PC-3 (cell line): ENCODE measurements at regions not wholly inside any gene's neighbourhood (a gene's known extent, or its start where the extent isn't known, plus 50 kb on each side); places are given as distances from the start of the nearest gene placed in this dataset.

Experiments
- ATAC-seq: fragments of 200-7000 bp; cut with Tn5 transposase; 2 replicates; pipeline ENCODE4 v1.9.1; 2020; ENCODE audit warnings: mild to moderate bottlenecking, moderate library complexity
- BruUV-seq: library from RNA; stranded (reverse); fragments of 400-500 nt; replicated peaks from 2 replicates; lab custom pipeline; 2021; lab: Mats Ljungman, UMichigan
- CTCF ChIA-PET: fragments of 300-600 bp; sonication (Branson Sonifier 250); formaldehyde crosslinking; loops from one replicate; lab custom pipeline; 2022; ENCODE audit warnings: antibody characterized with exemption; lab: Charles Lee
- POLR2A ChIA-PET: fragments of 300-600 bp; sonication (Branson Sonifier 250); formaldehyde crosslinking; loops from one replicate; lab custom pipeline; 2022; ENCODE audit warnings: antibody characterized with exemption; ENCODE audit not compliant: unreplicated experiment; lab: Charles Lee
- DNase-seq: peaks from one replicate; pipeline ENCODE4 v3.0.0-alpha.2; 2015
- H2AFZ ChIP-seq: fragments of 300-600 bp; sonication (generic); 2 replicates; pipeline ENCODE4 v1.6.0; 2016; ENCODE audit warnings: antibody characterized with exemption, low read length
- H3F3A ChIP-seq: fragments of 300-600 bp; sonication (generic); one replicate; pipeline ENCODE4 v1.6.0; 2017; ENCODE audit warnings: antibody characterized with exemption, low read length, control low read depth, mild to moderate bottlenecking; ENCODE audit not compliant: unreplicated experiment
- H3K27ac ChIP-seq: fragments of 300-600 bp; sonication (generic); 2 replicates; pipeline ENCODE4 v1.5.1; 2016; ENCODE audit warnings: mild to moderate bottlenecking, low read length
- H3K27me3 ChIP-seq: fragments of 300-600 bp; sonication (generic); 2 replicates; pipeline ENCODE4 v1.6.1; 2016; ENCODE audit warnings: low read length, mixed read lengths
- H3K36me3 ChIP-seq: fragments of 300-600 bp; sonication (generic); 2 replicates; pipeline ENCODE4 v1.6.1; 2016; ENCODE audit warnings: low read depth, mixed run types, low read length, mixed read lengths
- H3K4me1 ChIP-seq: fragments of 300-600 bp; sonication (generic); 2 replicates; pipeline ENCODE4 v1.5.1; 2016; ENCODE audit warnings: low read length; ENCODE audit not compliant: insufficient read depth
- H3K4me2 ChIP-seq: fragments of 300-600 bp; sonication (generic); 2 replicates; pipeline ENCODE4 v1.6.0; 2016; ENCODE audit warnings: low read length
- H3K4me3 ChIP-seq: fragments of 300-600 bp; sonication (generic); 2 replicates; pipeline ENCODE4 v1.5.1; 2016; ENCODE audit warnings: mild to moderate bottlenecking, low read length, mixed read lengths
- H3K79me2 ChIP-seq: fragments of 300-600 bp; sonication (generic); 2 replicates; pipeline ENCODE4 v1.6.1; 2017; ENCODE audit warnings: low read length, mixed read lengths
- H3K9ac ChIP-seq: fragments of 300-600 bp; sonication (generic); 2 replicates; pipeline ENCODE4 v1.6.0; 2016; ENCODE audit warnings: mild to moderate bottlenecking, low read length
- H3K9me2 ChIP-seq: fragments of 300-600 bp; sonication (generic); replicated peaks from 2 replicates; pipeline ENCODE4 v1.6.1; 2016; ENCODE audit warnings: mixed run types, low read length, mixed read lengths
- H3K9me3 ChIP-seq: fragments of 300-600 bp; sonication (generic); 2 replicates; pipeline ENCODE4 v1.6.1; 2016; ENCODE audit warnings: low read length, mixed read lengths
- H4K20me1 ChIP-seq: fragments of 300-600 bp; sonication (generic); 2 replicates; pipeline ENCODE4 v1.6.1; 2016; ENCODE audit warnings: low read length, mixed read lengths
- CTCF ChIP-seq: fragments of 300-600 bp; sonication (generic); conservative IDR thresholded peaks from 2 replicates; pipeline ENCODE4 v1.5.1; 2017; ENCODE audit warnings: antibody characterized with exemption, low read depth, mild to moderate bottlenecking, low read length
- EZH2 ChIP-seq: fragments of 300-600 bp; sonication (generic); IDR thresholded peaks from one replicate; pipeline ENCODE4 v1.6.1; 2017; ENCODE audit warnings: antibody characterized with exemption, mild to moderate bottlenecking, low read length; ENCODE audit not compliant: unreplicated experiment
- EZH2phosphoT487 ChIP-seq: fragments of 300-600 bp; sonication (generic); IDR thresholded peaks from 2 replicates; pipeline ENCODE4 v1.6.1; 2018; ENCODE audit warnings: mild to moderate bottlenecking, antibody characterized with exemption, low read length, borderline replicate concordance
- intact Hi-C: fragments of 100-400 bp; cut with micrococcal nuclease; formaldehyde crosslinking; loops from 2 replicates; pipeline ENCODE4 v1.9.0; 2023

GRCh38 chr7:46000513-46000912, 79.4 kb upstream of the IGFBP3 start:
- no TSS peak for BruUV-seq
- H3K9ac ChIP-seq, result no peak overlapping the region
- CTCF ChIA-PET, result no interaction called here
- H3K36me3 ChIP-seq, result no peaks in the 10 kb centered on the region
- peaks cover 27% of the 10 kb centered on the region for H3K4me1 ChIP-seq
- ATAC-seq (no peak), DNase-seq (no peak)
- H3K9me3 ChIP-seq, result 0 out of 2 replicates have a peak, but pooled peaks cover 4% of the 10 kb centered on the region
- H3K4me2 ChIP-seq, result no peak overlapping the region
- TF ChIP-seq EZH2, result no peak
- no peak for TF ChIP-seq EZH2phosphoT487
- TF ChIP-seq CTCF, result no peak
- no peaks in the 10 kb centered on the region for H3F3A ChIP-seq
- no peak overlapping the region for H2AFZ ChIP-seq
- no peak overlapping the region for H3K4me3 ChIP-seq
- H4K20me1 ChIP-seq, result no peaks in the 10 kb centered on the region
- POLR2A ChIA-PET, result no interaction called here
- intact Hi-C loops, result no loop called here
- no peak overlapping the region for H3K27ac ChIP-seq
- H3K27me3 ChIP-seq, result no peaks in the 10 kb centered on the region
- H3K79me2 ChIP-seq, result no peaks in the 10 kb centered on the region
- H3K9me2 ChIP-seq, result no peaks in the 10 kb centered on the region

- no peak for DNase-seq
- no peak for ATAC-seq
- no peaks in the 10 kb centered on the region for H3K27me3 ChIP-seq
- H3F3A ChIP-seq, result no peaks in the 10 kb centered on the region
- intact Hi-C loops, result no loop called here
- BruUV-seq, result no TSS peak
- ChIA-PET POLR2A (interaction anchor here (0.6 kb wide), 1 partner anchor 139 kb away, joined by 5 read pairs; no protein-coding TSS in a partner anchor), CTCF (no interaction called here)
- TF ChIP-seq EZH2 (no peak), CTCF (no peak), EZH2phosphoT487 (no peak)
- H3K36me3 ChIP-seq, result no peaks in the 10 kb centered on the region
- 0 out of 2 replicates have a peak, but pooled peaks cover 4% of the 10 kb centered on the region for H3K9me3 ChIP-seq
- H4K20me1 ChIP-seq, result no peaks in the 10 kb centered on the region
- H3K4me1 ChIP-seq, result peaks cover 17% of the 10 kb centered on the region
- no peak overlapping the region for H3K9ac ChIP-seq
- H3K27ac ChIP-seq, result no peak overlapping the region
- no peak overlapping the region for H3K4me2 ChIP-seq
- H3K79me2 ChIP-seq, result no peaks in the 10 kb centered on the region
- no peak overlapping the region for H3K4me3 ChIP-seq
- no peaks in the 10 kb centered on the region for H3K9me2 ChIP-seq
- H2AFZ ChIP-seq, result no peak overlapping the region
Observed at GRCh38 chr7:45999541-45999940, 78.5 kb upstream of the IGFBP3 start.

- Histone ChIP-seq H3F3A (no peaks in the 10 kb centered on the region), H4K20me1 (no peaks in the 10 kb centered on the region), H3K27me3 (no peaks in the 10 kb centered on the region), H3K9me2 (no peaks in the 10 kb centered on the region), H3K36me3 (no peaks in the 10 kb centered on the region), H2AFZ (no peak overlapping the region), H3K4me3 (no peak overlapping the region), H3K4me2 (no peak overlapping the region), H3K4me1 (peaks cover 8% of the 10 kb centered on the region), H3K27ac (no peak overlapping the region), H3K79me2 (no peaks in the 10 kb centered on the region), H3K9ac (no peak overlapping the region), H3K9me3 (0 out of 2 replicates have a peak, but pooled peaks cover 4% of the 10 kb centered on the region)
- ATAC-seq (no peak), DNase-seq (no peak)
- POLR2A ChIA-PET, result no interaction called here
- TF ChIP-seq EZH2phosphoT487, result no peak
- no peak for TF ChIP-seq EZH2
- no peak for TF ChIP-seq CTCF
- intact Hi-C loops, result no loop called here
- BruUV-seq, result no TSS peak
- CTCF ChIA-PET, result no interaction called here
Observed at GRCh38 chr7:45998506-45998905, 77.4 kb upstream of the IGFBP3 start.
